H1 (cell line): ENCODE measurements at regions not wholly inside any gene's neighbourhood (a gene's known extent, or its start where the extent isn't known, plus 50 kb on each side); places are given as distances from the start of the nearest gene placed in this dataset.

Experiments used
- CTCF ChIA-PET: fragments of 300-600 bp; sonication (Branson Sonifier 250); formaldehyde crosslinking; loops from one replicate; lab custom pipeline; 2021; ENCODE audit not compliant: partially characterized antibody; lab: Charles Lee
- POLR2A ChIA-PET: fragments of 300-600 bp; sonication (Branson Sonifier 250); formaldehyde crosslinking; loops from one replicate; lab custom pipeline; 2021; ENCODE audit warnings: inconsistent platforms; ENCODE audit not compliant: partially characterized antibody; lab: Charles Lee
- DNase-seq, 2 experiments: peaks; one replicate each; pipeline versions ENCODE4 v3.0.0 to v3.0.0-alpha.2; 2010 to 2022; ENCODE audit warnings: low spot score in 2 of 2, low read depth in 1 of 2, mixed read lengths in 1 of 2
- FAIRE-seq: peaks from 2 replicates; lab custom pipeline; 2011; peaks lifted over from hg19 to GRCh38; lab: Jason Lieb, UNC
- H2AFZ ChIP-seq: 2 replicates; pipeline ENCODE4 v1.8.1; 2012; ENCODE audit warnings: low read length, inconsistent platforms
- H2AK5ac ChIP-seq: 2 replicates; pipeline ENCODE4 v1.6.1; 2013; ENCODE audit warnings: low read depth, low read length
- H2BK120ac ChIP-seq: replicated peaks from 2 replicates; pipeline ENCODE3; 2013; ENCODE audit warnings: low read depth, low read length, inconsistent platforms
- H2BK12ac ChIP-seq: 2 replicates; pipeline ENCODE4 v1.6.1; 2013; ENCODE audit warnings: low read depth, low read length
- H2BK15ac ChIP-seq: 2 replicates; pipeline ENCODE4 v1.6.1; 2013; ENCODE audit warnings: low read length
- H2BK20ac ChIP-seq: 2 replicates; pipeline ENCODE4 v1.6.1; 2013; ENCODE audit warnings: low read length
- H2BK5ac ChIP-seq: 2 replicates; pipeline ENCODE4 v1.6.1; 2013; ENCODE audit warnings: low read depth, low read length
- H3K14ac ChIP-seq: 2 replicates; pipeline ENCODE4 v1.6.1; 2013; ENCODE audit warnings: inconsistent platforms; ENCODE audit not compliant: insufficient read length
- H3K18ac ChIP-seq: 2 replicates; pipeline ENCODE4 v1.6.1; 2013; ENCODE audit warnings: low read length; ENCODE audit errors: extremely low read depth
- H3K23ac ChIP-seq: 2 replicates; pipeline ENCODE4 v1.6.1; 2013; ENCODE audit warnings: inconsistent platforms; ENCODE audit not compliant: insufficient read length
- H3K23me2 ChIP-seq: 2 replicates; pipeline ENCODE4 v1.6.1; 2013; ENCODE audit warnings: low read depth, low read length
- H3K27ac ChIP-seq: 2 replicates; pipeline ENCODE4 v1.6.1; 2011; ENCODE audit warnings: low read depth, low read length, inconsistent platforms
- H3K27me3 ChIP-seq, 4 experiments: replicated peaks in 1 of 4; 1 replicate in 1 of 4; 2 replicates in 3 of 4; pipeline versions ENCODE4 v1.6.1 to v1.8.1; 2011 to 2013; ENCODE audit warnings: low read length in 3 of 4, mild to moderate bottlenecking in 3 of 4, inconsistent platforms in 2 of 4, mixed read lengths in 2 of 4, moderate library complexity in 1 of 4; ENCODE audit not compliant: control insufficient read depth in 3 of 4, insufficient read depth in 3 of 4; ENCODE audit errors: extremely low read depth in 1 of 4
- H3K36me3 ChIP-seq, 4 experiments: 2 replicates each; pipeline versions ENCODE4 v1.6.1 to v1.8.1; 2011 to 2013; ENCODE audit warnings: mild to moderate bottlenecking in 4 of 4, low read length in 3 of 4, moderate library complexity in 2 of 4, control low read depth in 1 of 4, inconsistent platforms in 1 of 4; ENCODE audit not compliant: insufficient read depth in 4 of 4, control insufficient read depth in 2 of 4
- H3K4ac ChIP-seq: replicated peaks from 2 replicates; pipeline ENCODE3; 2013; ENCODE audit warnings: low read length, low read depth, mixed read lengths, inconsistent platforms; ENCODE audit not compliant: insufficient read length
- H3K4me1 ChIP-seq, 4 experiments: replicated peaks in 1 of 4; 1 replicate in 1 of 4; 2 replicates in 3 of 4; pipeline versions ENCODE4 v1.6.1 to v1.8.1; 2011 to 2013; ENCODE audit warnings: low read length in 3 of 4, inconsistent platforms in 2 of 4, mixed read lengths in 1 of 4; ENCODE audit not compliant: insufficient read depth in 4 of 4, control insufficient read depth in 3 of 4
- H3K4me2 ChIP-seq, 2 experiments: 2 replicates each; pipeline versions ENCODE4 v1.6.1 to v1.8.1; 2011 to 2013; ENCODE audit warnings: low read depth in 2 of 2, low read length in 2 of 2, control low read depth in 1 of 2, inconsistent platforms in 1 of 2, mild to moderate bottlenecking in 1 of 2; ENCODE audit not compliant: insufficient read depth in 1 of 2
- H3K4me3 ChIP-seq, 4 experiments: fragments of 200-600, 300-600 bp in 1 of 4; sonication (generic), shearing (Covaris generic), sonication (Bioruptor Twin) in 1 of 4; 2 replicates each; pipeline versions ENCODE4 v1.5.1 to v1.8.1; 2011 to 2016; ENCODE audit warnings: low read length in 4 of 4, low read depth in 3 of 4, control low read depth in 2 of 4, inconsistent platforms in 2 of 4, mild to moderate bottlenecking in 2 of 4, mixed read lengths in 1 of 4, moderate library complexity in 1 of 4; ENCODE audit not compliant: insufficient read depth in 2 of 4; ENCODE audit errors: extremely low read depth in 1 of 4
- H3K56ac ChIP-seq: replicated peaks from 2 replicates; pipeline ENCODE3; 2013; ENCODE audit warnings: low read depth, mild to moderate bottlenecking, mixed read lengths, low read length, inconsistent platforms; ENCODE audit not compliant: insufficient read length
- H3K79me1 ChIP-seq: 2 replicates; pipeline ENCODE4 v1.6.1; 2013; ENCODE audit warnings: low read depth, low read length, control low read depth
- H3K79me2 ChIP-seq, 2 experiments: 2 replicates each; pipeline versions ENCODE4 v1.6.1 to v1.8.1; 2012 to 2013; ENCODE audit warnings: low read length in 2 of 2, mild to moderate bottlenecking in 2 of 2, inconsistent platforms in 1 of 2; ENCODE audit not compliant: insufficient read depth in 2 of 2, control insufficient read depth in 1 of 2
- H3K9ac ChIP-seq, 4 experiments: replicated peaks in 1 of 4; 1 replicate in 1 of 4; 2 replicates in 3 of 4; pipeline versions ENCODE4 v1.6.1 to v1.8.1; 2011 to 2013; ENCODE audit warnings: low read depth in 3 of 4, low read length in 3 of 4, control low read depth in 2 of 4, mild to moderate bottlenecking in 2 of 4, moderate library complexity in 2 of 4, inconsistent platforms in 1 of 4; ENCODE audit errors: extremely low read depth in 1 of 4
- H3K9me3 ChIP-seq, 2 experiments: 2 replicates each; pipeline versions ENCODE4 v1.6.1 to v1.8.1; 2012 to 2013; ENCODE audit warnings: mild to moderate bottlenecking in 2 of 2, moderate library complexity in 2 of 2, control low read depth in 1 of 2, inconsistent platforms in 1 of 2, low read depth in 1 of 2, low read length in 1 of 2, mixed read lengths in 1 of 2; ENCODE audit not compliant: insufficient read depth in 2 of 2
- H4K20me1 ChIP-seq, 2 experiments: replicated peaks in 1 of 2; 2 replicates each; pipeline versions ENCODE3 to v1.8.1; 2011 to 2013; ENCODE audit warnings: inconsistent platforms in 2 of 2, low read length in 2 of 2, mild to moderate bottlenecking in 1 of 2; ENCODE audit not compliant: insufficient read depth in 2 of 2, control insufficient read depth in 1 of 2
- H4K5ac ChIP-seq: 2 replicates; pipeline ENCODE4 v1.6.1; 2013; ENCODE audit warnings: low read length, low read depth, mixed read lengths, inconsistent platforms; ENCODE audit not compliant: insufficient read length
- H4K8ac ChIP-seq: 2 replicates; pipeline ENCODE4 v1.8.0; 2013; ENCODE audit warnings: mild to moderate bottlenecking, moderate library complexity, low read length, inconsistent platforms; ENCODE audit not compliant: insufficient read depth; ENCODE audit errors: extremely low read depth
- H4K91ac ChIP-seq: replicated peaks from 2 replicates; pipeline ENCODE3; 2013; ENCODE audit warnings: low read length, mixed read lengths, inconsistent platforms; ENCODE audit not compliant: insufficient read length
- CHD2 ChIP-seq: IDR thresholded peaks from 2 replicates; pipeline ENCODE4 v1.6.1; 2012; ENCODE audit warnings: low read length, improper control_type of control experiment
- EZH2 ChIP-seq: fragments of 200-600 bp; sonication (generic); IDR thresholded peaks from 2 replicates; pipeline ENCODE4 v1.7.1; 2012; ENCODE audit warnings: low read depth, mild to moderate bottlenecking, moderate library complexity, low read length, inconsistent platforms; ENCODE audit not compliant: severe bottlenecking
- GABPA ChIP-seq: IDR thresholded peaks from 2 replicates; pipeline ENCODE4 v1.6.1; 2011; ENCODE audit warnings: mild to moderate bottlenecking, low read length, moderate library complexity, borderline replicate concordance; ENCODE audit not compliant: insufficient read depth
- KDM4A ChIP-seq: IDR thresholded peaks from one replicate; pipeline ENCODE4 v1.7.1; 2012; ENCODE audit warnings: low read depth, mild to moderate bottlenecking, moderate library complexity, low read length, inconsistent platforms; ENCODE audit not compliant: severe bottlenecking
- KDM5A ChIP-seq: fragments of 200-600 bp; IDR thresholded peaks from 2 replicates; pipeline ENCODE4 v1.7.1; 2012; ENCODE audit warnings: mild to moderate bottlenecking, low read length, inconsistent platforms, mixed read lengths
- POLR2A ChIP-seq, 2 experiments: IDR thresholded peaks; 1 replicate in 1 of 2; 2 replicates in 1 of 2; pipeline ENCODE4 v1.6.1; 2011; ENCODE audit warnings: low read depth in 2 of 2, low read length in 2 of 2, mild to moderate bottlenecking in 2 of 2; ENCODE audit errors: control extremely low read depth in 1 of 2
- POU5F1 ChIP-seq: IDR thresholded peaks from 2 replicates; pipeline ENCODE4 v1.6.1; 2011; ENCODE audit warnings: low read depth, mild to moderate bottlenecking, low read length, moderate library complexity
- RAD21 ChIP-seq, 2 experiments: IDR thresholded peaks in 1 of 2; conservative IDR thresholded peaks in 1 of 2; 2 replicates each; pipeline ENCODE4 v1.6.1; 2011; ENCODE audit warnings: low read depth in 2 of 2, low read length in 2 of 2, improper control_type of control experiment in 1 of 2, inconsistent platforms in 1 of 2, mild to moderate bottlenecking in 1 of 2, moderate library complexity in 1 of 2
- RXRA ChIP-seq: IDR thresholded peaks from 2 replicates; pipeline ENCODE4 v1.6.1; 2011; ENCODE audit warnings: low read depth, mild to moderate bottlenecking, low read length, moderate library complexity; ENCODE audit not compliant: insufficient read depth
- TAF7 ChIP-seq: optimal IDR thresholded peaks from 2 replicates; pipeline ENCODE3; 2011; ENCODE audit warnings: low read depth, mild to moderate bottlenecking, inconsistent platforms, low read length, moderate library complexity, borderline replicate concordance
- WGBS, 2 experiments: shearing (Covaris generic) in 1 of 2; methylation state at CpG; one replicate each; pipeline versions ENCODE4 v1.1.6 to v1.1.7; 2013 to 2015; ENCODE audit warnings: low lambda C conversion rate in 2 of 2, mixed read lengths in 2 of 2, inconsistent platforms in 1 of 2, low coverage in 1 of 2, missing lambda C conversion rate in 1 of 2; ENCODE audit not compliant: insufficient replicate concordance in 2 of 2, insufficient coverage in 1 of 2, insufficient read length in 1 of 2; ENCODE audit errors: extremely low coverage in 1 of 2, missing lambda C conversion rate in 1 of 2; 5-methylcytosine and 5-hydroxymethylcytosine counted together
- TF ChIP-seq, protein P1 (sequence below): IDR thresholded peaks from 2 replicates; pipeline ENCODE4 v1.6.1; 2012; ENCODE audit warnings: inconsistent platforms
- TF ChIP-seq, protein P2 (sequence below): IDR thresholded peaks from 2 replicates; pipeline ENCODE4 v1.6.1; 2012; ENCODE audit warnings: inconsistent platforms

DNA sequence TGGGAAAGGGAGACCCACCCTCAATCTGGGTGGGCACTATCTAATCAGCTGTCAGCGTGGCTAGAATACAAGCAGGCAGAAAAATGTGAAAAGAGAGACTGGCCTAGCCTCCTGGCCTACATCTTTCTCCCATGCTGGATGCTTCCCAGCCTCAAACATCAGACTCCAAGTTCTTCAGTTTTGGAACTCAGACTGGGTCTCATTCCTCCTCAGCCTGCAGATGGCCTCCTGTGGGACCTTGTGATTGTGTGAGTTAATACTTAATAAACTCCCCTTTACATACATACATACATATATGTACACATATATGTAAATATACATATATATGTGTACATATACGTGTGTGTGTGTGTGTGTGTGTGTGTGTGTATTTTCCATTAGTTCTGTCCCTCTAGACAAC lies 207.1 kb downstream of the BRINP2 start:
- H3K4me3 ChIP-seq: no peak overlapping the region
- H3K18ac ChIP-seq: no peak overlapping the region
- no peak overlapping the region for H3K27ac ChIP-seq
- H3K9ac ChIP-seq: no peak overlapping the region
- H3K9me3 ChIP-seq: peaks cover 4 to 6% of the 10 kb centered on the region in 2 experiments; a peak in 2 of 4 replicates
- H4K20me1 ChIP-seq: no peaks in the 10 kb centered on the region
- no peak overlapping the region for H4K91ac ChIP-seq
- H2BK120ac ChIP-seq: no peak overlapping the region
- H2BK5ac ChIP-seq: no peak overlapping the region
- H3K56ac ChIP-seq: no peak overlapping the region
- no peak overlapping the region for H3K14ac ChIP-seq
- H3K36me3 ChIP-seq: no peaks in the 10 kb centered on the region
- no peak overlapping the region for H2AFZ ChIP-seq
- H2AK5ac ChIP-seq: no peak overlapping the region
- DNase-seq: no peak
- no peaks in the 10 kb centered on the region for H3K23me2 ChIP-seq
- no peak overlapping the region for H3K23ac ChIP-seq
- no peak overlapping the region for H4K5ac ChIP-seq
- no peak for FAIRE-seq
- H3K79me2 ChIP-seq: no peaks in the 10 kb centered on the region
- no peak overlapping the region for H4K8ac ChIP-seq
- H3K79me1 ChIP-seq: no peaks in the 10 kb centered on the region
- H3K27me3 ChIP-seq: no peaks in the 10 kb centered on the region
- H2BK20ac ChIP-seq: no peak overlapping the region
- ChIA-PET CTCF (interaction anchor here (0.6 to 1.0 kb wide), 2 partner anchors 16 to 21 kb away, joined by 3 read pairs; no protein-coding TSS in a partner anchor), POLR2A (no interaction called here)
- no peak overlapping the region for H3K4ac ChIP-seq
- WGBS, 2 experiments: 87% methylated on average over 2 of the region's 2 CpGs; no CpG with 5 or more reads in 1 of the 2 experiments
- no peak overlapping the region for H3K4me2 ChIP-seq
- no peak overlapping the region for H2BK15ac ChIP-seq
- H2BK12ac ChIP-seq: no peak overlapping the region
- TF ChIP-seq EZH2 (no peak), RAD21 (IDR thresholded peaks at IDR 0.05 in 1 of 2, conservative IDR thresholded peaks at IDR 0.05 in 1 of 2; ENCODE audit: low read depth in 2 of 2, low read length in 2 of 2) (no peak), KDM4A (no peak), RXRA (no peak), POU5F1 (no peak), POLR2A (IDR thresholded peaks at IDR 0.05; ENCODE audit: control extremely low read depth in 1 of 2, low read depth in 2 of 2, low read length in 2 of 2) (no peak), TAF7 (no peak), GABPA (no peak), KDM5A (no peak), CHD2 (no peak)
- TF ChIP-seq, protein P1, sequence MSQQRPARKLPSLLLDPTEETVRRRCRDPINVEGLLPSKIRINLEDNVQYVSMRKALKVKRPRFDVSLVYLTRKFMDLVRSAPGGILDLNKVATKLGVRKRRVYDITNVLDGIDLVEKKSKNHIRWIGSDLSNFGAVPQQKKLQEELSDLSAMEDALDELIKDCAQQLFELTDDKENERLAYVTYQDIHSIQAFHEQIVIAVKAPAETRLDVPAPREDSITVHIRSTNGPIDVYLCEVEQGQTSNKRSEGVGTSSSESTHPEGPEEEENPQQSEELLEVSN: no peak
- TF ChIP-seq, protein P2, sequence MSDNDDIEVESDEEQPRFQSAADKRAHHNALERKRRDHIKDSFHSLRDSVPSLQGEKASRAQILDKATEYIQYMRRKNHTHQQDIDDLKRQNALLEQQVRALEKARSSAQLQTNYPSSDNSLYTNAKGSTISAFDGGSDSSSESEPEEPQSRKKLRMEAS: no peak
- no peaks in the 10 kb centered on the region for H3K4me1 ChIP-seq
